Liver (tissue), 8 donors: ENCODE measurements at regions not wholly inside any gene's neighbourhood (a gene's known extent, or its start where the extent isn't known, plus 50 kb on each side); places are given as distances from the start of the nearest gene placed in this dataset.

Experiments
- DNase-seq: peaks from one replicate; pipeline ENCODE4 v3.0.0-alpha.2; 2017; ENCODE audit warnings: low spot score
- H3K27ac ChIP-seq, 2 donors: one replicate each; pipeline ENCODE4 v1.7.0; 2013; ENCODE audit warnings: inconsistent platforms in 2 of 2, low read length in 2 of 2, control low read depth in 1 of 2, low read depth in 1 of 2, mild to moderate bottlenecking in 1 of 2
- H3K27me3 ChIP-seq, 4 donors: one replicate each; pipeline versions ENCODE4 v1.6.1 to v1.7.0; 2013; ENCODE audit warnings: low read length in 3 of 4, inconsistent platforms in 1 of 4, mild to moderate bottlenecking in 1 of 4, moderate library complexity in 1 of 4; ENCODE audit not compliant: control insufficient read depth in 4 of 4, insufficient read depth in 4 of 4
- H3K36me3 ChIP-seq, 4 donors: one replicate each; pipeline versions ENCODE4 v1.6.1 to v1.7.0; 2013; ENCODE audit warnings: low read length in 3 of 4, mild to moderate bottlenecking in 3 of 4, low read depth in 1 of 4, moderate library complexity in 1 of 4; ENCODE audit not compliant: control insufficient read depth in 4 of 4, insufficient read depth in 3 of 4
- H3K4me1 ChIP-seq, 4 donors: one replicate each; pipeline versions ENCODE4 v1.6.1 to v1.7.0; 2013; ENCODE audit warnings: low read length in 3 of 4, mild to moderate bottlenecking in 3 of 4, moderate library complexity in 1 of 4; ENCODE audit not compliant: control insufficient read depth in 4 of 4, insufficient read depth in 4 of 4
- H3K4me3 ChIP-seq, 3 donors: one replicate each; pipeline versions ENCODE4 v1.6.1 to v1.7.0; 2013; ENCODE audit warnings: low read length in 3 of 3, control low read depth in 1 of 3, low read depth in 1 of 3, mild to moderate bottlenecking in 1 of 3
- H3K9ac ChIP-seq, 2 donors: one replicate each; pipeline ENCODE4 v1.7.0; 2013; ENCODE audit warnings: low read length in 2 of 2, mild to moderate bottlenecking in 2 of 2, moderate library complexity in 2 of 2, control low read depth in 1 of 2, low read depth in 1 of 2
- H3K9me3 ChIP-seq, 4 donors: one replicate each; pipeline versions ENCODE4 v1.6.1 to v1.7.0; 2013; ENCODE audit warnings: low read length in 3 of 4; ENCODE audit not compliant: control insufficient read depth in 4 of 4
- EGR1 ChIP-seq, 2 donors: IDR thresholded peaks; 2 replicates each; pipeline ENCODE4 v1.6.1; 2016 to 2018; ENCODE audit warnings: antibody characterized with exemption in 2 of 2, low read depth in 2 of 2
- FOXA1 ChIP-seq: IDR thresholded peaks from 2 replicates; pipeline ENCODE4 v1.6.1; 2016; ENCODE audit warnings: antibody characterized with exemption
- FOXA2 ChIP-seq: IDR thresholded peaks from 2 replicates; pipeline ENCODE4 v1.6.1; 2016; ENCODE audit warnings: antibody characterized with exemption
- GABPA ChIP-seq, 2 donors: IDR thresholded peaks in 1 of 2; conservative IDR thresholded peaks in 1 of 2; 2 replicates each; pipeline ENCODE4 v1.6.1; 2016; ENCODE audit warnings: antibody characterized with exemption in 2 of 2, mild to moderate bottlenecking in 1 of 2, moderate library complexity in 1 of 2
- HNF4A ChIP-seq, 2 donors: conservative IDR thresholded peaks; 2 replicates each; pipeline ENCODE4 v1.6.1; 2016; ENCODE audit warnings: antibody characterized with exemption in 2 of 2, mild to moderate bottlenecking in 2 of 2
- HNF4G ChIP-seq: IDR thresholded peaks from 2 replicates; pipeline ENCODE4 v1.6.1; 2016; ENCODE audit warnings: antibody characterized with exemption
- JUND ChIP-seq, 2 donors: IDR thresholded peaks; 2 replicates each; pipeline ENCODE4 v1.6.1; 2016; ENCODE audit warnings: antibody characterized with exemption in 2 of 2
- NR2F2 ChIP-seq: IDR thresholded peaks from 2 replicates; pipeline ENCODE4 v1.6.1; 2016; ENCODE audit warnings: antibody characterized with exemption
- RAD21 ChIP-seq, 2 donors: IDR thresholded peaks; 2 replicates each; pipeline ENCODE4 v1.6.1; 2016; ENCODE audit warnings: antibody characterized with exemption in 2 of 2, mild to moderate bottlenecking in 2 of 2
- RXRA ChIP-seq, 2 donors: IDR thresholded peaks; 2 replicates each; pipeline ENCODE4 v1.6.1; 2017 to 2018; ENCODE audit warnings: antibody characterized with exemption in 2 of 2, mild to moderate bottlenecking in 1 of 2
- SP1 ChIP-seq: IDR thresholded peaks from 2 replicates; pipeline ENCODE4 v1.6.1; 2018; ENCODE audit warnings: antibody characterized with exemption, mild to moderate bottlenecking
- TAF1 ChIP-seq: conservative IDR thresholded peaks from 2 replicates; pipeline ENCODE4 v1.6.1; 2016; ENCODE audit warnings: antibody characterized with exemption, mild to moderate bottlenecking
- YY1 ChIP-seq: IDR thresholded peaks from 2 replicates; pipeline ENCODE4 v1.6.1; 2016; ENCODE audit warnings: antibody characterized with exemption, mild to moderate bottlenecking
- WGBS: extraction: QIAGEN DNeasy Blood & Tissue Kit; methylation state at CpG from one replicate; pipeline ENCODE4 v1.1.7; 2013; 5-methylcytosine and 5-hydroxymethylcytosine counted together
- TF ChIP-seq, protein P1 (sequence below): IDR thresholded peaks from 2 replicates; pipeline ENCODE4 v1.6.1; 2016; ENCODE audit warnings: antibody characterized with exemption
- TF ChIP-seq, protein P2 (sequence below): IDR thresholded peaks from 2 replicates; pipeline ENCODE4 v1.6.1; 2016; ENCODE audit warnings: antibody characterized with exemption, mild to moderate bottlenecking
- TF ChIP-seq, protein P3 (sequence below): IDR thresholded peaks from 2 replicates; pipeline ENCODE4 v1.6.1; 2016; ENCODE audit warnings: antibody characterized with exemption
- TF ChIP-seq, protein P4 (sequence below): IDR thresholded peaks from 2 replicates; pipeline ENCODE4 v1.6.1; 2016; ENCODE audit warnings: antibody characterized with exemption
- TF ChIP-seq, protein P5 (sequence below): fragments of 150-350 bp; IDR thresholded peaks from 2 replicates; pipeline ENCODE4 v1.5.1; 2017; ENCODE audit warnings: improper control_type of control experiment, low read depth, low read length; ENCODE audit not compliant: missing input control
- donor health status: healthy.
- donor health status: healthy.
- donor health status: healthy.
- donor health status: healthy.
- donor health status: healthy.

DNA sequence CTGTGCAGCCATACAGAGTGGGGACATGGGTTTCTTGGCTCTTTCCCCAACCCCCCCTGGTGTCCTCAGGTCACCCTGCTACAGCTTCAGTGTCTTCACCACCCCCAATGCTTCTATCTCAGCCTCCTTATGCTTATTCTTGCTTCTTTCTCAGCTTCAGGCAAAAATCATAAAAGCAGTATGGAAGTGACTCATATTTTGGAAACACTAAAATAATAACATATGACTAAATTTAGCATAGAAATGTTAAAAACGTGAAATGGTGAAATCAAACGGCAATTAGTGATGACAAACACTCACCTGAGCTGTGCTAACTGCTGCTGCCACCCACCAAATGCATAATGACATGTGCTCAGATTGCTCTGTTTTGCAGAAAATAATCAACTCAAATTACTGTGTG is 475.2 kb upstream of the EPHA3 start:
- H3K9ac ChIP-seq, result no peak overlapping the region
- H3K4me3 ChIP-seq, result no peak overlapping the region
- no peaks in the 10 kb centered on the region for H3K4me1 ChIP-seq
- no peaks in the 10 kb centered on the region for H3K9me3 ChIP-seq
- no peaks in the 10 kb centered on the region for H3K27me3 ChIP-seq
- no peak overlapping the region for H3K27ac ChIP-seq
- H3K36me3 ChIP-seq, result no peaks in the 10 kb centered on the region
- 50% methylated on average over 2 of the region's 2 CpGs for WGBS
- TF ChIP-seq, protein P1, sequence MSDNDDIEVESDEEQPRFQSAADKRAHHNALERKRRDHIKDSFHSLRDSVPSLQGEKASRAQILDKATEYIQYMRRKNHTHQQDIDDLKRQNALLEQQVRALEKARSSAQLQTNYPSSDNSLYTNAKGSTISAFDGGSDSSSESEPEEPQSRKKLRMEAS, result no peak
- no peak for TF ChIP-seq TAF1
- TF ChIP-seq HNF4G, result no peak
- TF ChIP-seq HNF4A (conservative IDR thresholded peaks at IDR 0.05), result no peak
- TF ChIP-seq, protein P2, sequence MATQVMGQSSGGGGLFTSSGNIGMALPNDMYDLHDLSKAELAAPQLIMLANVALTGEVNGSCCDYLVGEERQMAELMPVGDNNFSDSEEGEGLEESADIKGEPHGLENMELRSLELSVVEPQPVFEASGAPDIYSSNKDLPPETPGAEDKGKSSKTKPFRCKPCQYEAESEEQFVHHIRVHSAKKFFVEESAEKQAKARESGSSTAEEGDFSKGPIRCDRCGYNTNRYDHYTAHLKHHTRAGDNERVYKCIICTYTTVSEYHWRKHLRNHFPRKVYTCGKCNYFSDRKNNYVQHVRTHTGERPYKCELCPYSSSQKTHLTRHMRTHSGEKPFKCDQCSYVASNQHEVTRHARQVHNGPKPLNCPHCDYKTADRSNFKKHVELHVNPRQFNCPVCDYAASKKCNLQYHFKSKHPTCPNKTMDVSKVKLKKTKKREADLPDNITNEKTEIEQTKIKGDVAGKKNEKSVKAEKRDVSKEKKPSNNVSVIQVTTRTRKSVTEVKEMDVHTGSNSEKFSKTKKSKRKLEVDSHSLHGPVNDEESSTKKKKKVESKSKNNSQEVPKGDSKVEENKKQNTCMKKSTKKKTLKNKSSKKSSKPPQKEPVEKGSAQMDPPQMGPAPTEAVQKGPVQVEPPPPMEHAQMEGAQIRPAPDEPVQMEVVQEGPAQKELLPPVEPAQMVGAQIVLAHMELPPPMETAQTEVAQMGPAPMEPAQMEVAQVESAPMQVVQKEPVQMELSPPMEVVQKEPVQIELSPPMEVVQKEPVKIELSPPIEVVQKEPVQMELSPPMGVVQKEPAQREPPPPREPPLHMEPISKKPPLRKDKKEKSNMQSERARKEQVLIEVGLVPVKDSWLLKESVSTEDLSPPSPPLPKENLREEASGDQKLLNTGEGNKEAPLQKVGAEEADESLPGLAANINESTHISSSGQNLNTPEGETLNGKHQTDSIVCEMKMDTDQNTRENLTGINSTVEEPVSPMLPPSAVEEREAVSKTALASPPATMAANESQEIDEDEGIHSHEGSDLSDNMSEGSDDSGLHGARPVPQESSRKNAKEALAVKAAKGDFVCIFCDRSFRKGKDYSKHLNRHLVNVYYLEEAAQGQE, result no peak
- no peak for TF ChIP-seq RAD21 (IDR thresholded peaks at IDR 0.05)
- no peak for TF ChIP-seq SP1
- TF ChIP-seq EGR1 (IDR thresholded peaks at IDR 0.05; ENCODE audit: low read depth in 2 of 2), result no peak
- no peak for TF ChIP-seq GABPA (IDR thresholded peaks at IDR 0.05 in 1 of 2, conservative IDR thresholded peaks at IDR 0.05 in 1 of 2)
- TF ChIP-seq, protein P3, sequence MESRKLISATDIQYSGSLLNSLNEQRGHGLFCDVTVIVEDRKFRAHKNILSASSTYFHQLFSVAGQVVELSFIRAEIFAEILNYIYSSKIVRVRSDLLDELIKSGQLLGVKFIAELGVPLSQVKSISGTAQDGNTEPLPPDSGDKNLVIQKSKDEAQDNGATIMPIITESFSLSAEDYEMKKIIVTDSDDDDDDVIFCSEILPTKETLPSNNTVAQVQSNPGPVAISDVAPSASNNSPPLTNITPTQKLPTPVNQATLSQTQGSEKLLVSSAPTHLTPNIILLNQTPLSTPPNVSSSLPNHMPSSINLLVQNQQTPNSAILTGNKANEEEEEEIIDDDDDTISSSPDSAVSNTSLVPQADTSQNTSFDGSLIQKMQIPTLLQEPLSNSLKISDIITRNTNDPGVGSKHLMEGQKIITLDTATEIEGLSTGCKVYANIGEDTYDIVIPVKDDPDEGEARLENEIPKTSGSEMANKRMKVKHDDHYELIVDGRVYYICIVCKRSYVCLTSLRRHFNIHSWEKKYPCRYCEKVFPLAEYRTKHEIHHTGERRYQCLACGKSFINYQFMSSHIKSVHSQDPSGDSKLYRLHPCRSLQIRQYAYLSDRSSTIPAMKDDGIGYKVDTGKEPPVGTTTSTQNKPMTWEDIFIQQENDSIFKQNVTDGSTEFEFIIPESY, result no peak
- no peak for TF ChIP-seq NR2F2
- no peak for TF ChIP-seq FOXA2
- no peak for DNase-seq

DNA sequence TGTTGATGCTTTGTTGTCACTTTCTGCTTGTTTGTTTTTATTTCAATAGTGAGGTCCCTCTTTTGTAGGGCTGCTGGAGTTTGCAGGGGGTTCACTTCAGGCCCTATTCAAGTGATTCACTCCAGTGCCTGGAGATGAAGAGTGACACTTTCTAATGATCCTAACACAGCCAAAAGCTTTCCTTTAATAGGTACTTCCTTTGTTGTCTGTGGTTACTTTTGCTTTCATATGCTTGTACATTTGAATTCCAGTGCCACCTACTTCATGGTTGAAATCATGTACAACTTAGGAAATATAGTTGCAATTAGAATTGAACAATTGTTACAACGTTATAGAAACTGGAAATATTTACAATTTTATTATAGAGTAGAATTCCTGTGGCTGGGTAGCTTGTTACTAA is 466.8 kb upstream of the EPHA3 start:
- TF ChIP-seq FOXA1, result no peak
- no peak for TF ChIP-seq TAF1
- TF ChIP-seq, protein P4, sequence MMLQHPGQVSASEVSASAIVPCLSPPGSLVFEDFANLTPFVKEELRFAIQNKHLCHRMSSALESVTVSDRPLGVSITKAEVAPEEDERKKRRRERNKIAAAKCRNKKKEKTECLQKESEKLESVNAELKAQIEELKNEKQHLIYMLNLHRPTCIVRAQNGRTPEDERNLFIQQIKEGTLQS, result no peak
- no peak for TF ChIP-seq HNF4G
- TF ChIP-seq FOXA2, result no peak
- TF ChIP-seq, protein P2, result no peak
- TF ChIP-seq, protein P3, result no peak
- TF ChIP-seq RXRA (IDR thresholded peaks at IDR 0.05), result no peak
- TF ChIP-seq YY1, result no peak
- no peak for TF ChIP-seq NR2F2
- TF ChIP-seq, protein P5, sequence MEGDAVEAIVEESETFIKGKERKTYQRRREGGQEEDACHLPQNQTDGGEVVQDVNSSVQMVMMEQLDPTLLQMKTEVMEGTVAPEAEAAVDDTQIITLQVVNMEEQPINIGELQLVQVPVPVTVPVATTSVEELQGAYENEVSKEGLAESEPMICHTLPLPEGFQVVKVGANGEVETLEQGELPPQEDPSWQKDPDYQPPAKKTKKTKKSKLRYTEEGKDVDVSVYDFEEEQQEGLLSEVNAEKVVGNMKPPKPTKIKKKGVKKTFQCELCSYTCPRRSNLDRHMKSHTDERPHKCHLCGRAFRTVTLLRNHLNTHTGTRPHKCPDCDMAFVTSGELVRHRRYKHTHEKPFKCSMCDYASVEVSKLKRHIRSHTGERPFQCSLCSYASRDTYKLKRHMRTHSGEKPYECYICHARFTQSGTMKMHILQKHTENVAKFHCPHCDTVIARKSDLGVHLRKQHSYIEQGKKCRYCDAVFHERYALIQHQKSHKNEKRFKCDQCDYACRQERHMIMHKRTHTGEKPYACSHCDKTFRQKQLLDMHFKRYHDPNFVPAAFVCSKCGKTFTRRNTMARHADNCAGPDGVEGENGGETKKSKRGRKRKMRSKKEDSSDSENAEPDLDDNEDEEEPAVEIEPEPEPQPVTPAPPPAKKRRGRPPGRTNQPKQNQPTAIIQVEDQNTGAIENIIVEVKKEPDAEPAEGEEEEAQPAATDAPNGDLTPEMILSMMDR, result no peak
- no peak for TF ChIP-seq SP1
- no peak for TF ChIP-seq RAD21 (IDR thresholded peaks at IDR 0.05)
- no peak for TF ChIP-seq EGR1 (IDR thresholded peaks at IDR 0.05; ENCODE audit: low read depth in 2 of 2)
- TF ChIP-seq, protein P1, result no peak
- no peak for TF ChIP-seq GABPA (IDR thresholded peaks at IDR 0.05 in 1 of 2, conservative IDR thresholded peaks at IDR 0.05 in 1 of 2)
- TF ChIP-seq JUND (IDR thresholded peaks at IDR 0.05), result no peak
- TF ChIP-seq HNF4A (conservative IDR thresholded peaks at IDR 0.05), result no peak
- DNase-seq, result no peak
- Histone ChIP-seq H3K9ac (no peak overlapping the region), H3K27me3 (no peaks in the 10 kb centered on the region), H3K27ac (no peak overlapping the region), H3K36me3 (no peaks in the 10 kb centered on the region), H3K9me3 (no peaks in the 10 kb centered on the region), H3K4me3 (no peak overlapping the region), H3K4me1 (no peaks in the 10 kb centered on the region)
- WGBS, result 40% methylated on average over 1 of the region's 1 CpG
